H9 (cell line): ENCODE measurements at regions not wholly inside any gene's neighbourhood (a gene's known extent, or its start where the extent isn't known, plus 50 kb on each side); places are given as distances from the start of the nearest gene placed in this dataset.

ENCODE experiments used
- DNase-seq: peaks from one replicate; pipeline ENCODE4 v3.0.0-alpha.2; 2017
- H2AFZ ChIP-seq: one replicate; pipeline ENCODE4 v1.6.1; 2013; ENCODE audit warnings: mild to moderate bottlenecking, low read length, control low read depth, moderate library complexity
- H2AK5ac ChIP-seq: 2 replicates; pipeline ENCODE4 v1.6.1; 2013; ENCODE audit warnings: low read length, control low read depth, mixed read lengths; ENCODE audit not compliant: insufficient read length
- H2BK120ac ChIP-seq: one replicate; pipeline ENCODE4 v1.6.1; 2013; ENCODE audit warnings: low read depth, mild to moderate bottlenecking, low read length, control low read depth, inconsistent platforms; ENCODE audit not compliant: poor library complexity, severe bottlenecking
- H2BK12ac ChIP-seq: 2 replicates; pipeline ENCODE4 v1.6.1; 2013; ENCODE audit warnings: low read length, control low read depth, mixed read lengths, low read depth; ENCODE audit not compliant: insufficient read length
- H2BK15ac ChIP-seq: 2 replicates; pipeline ENCODE4 v1.6.1; 2013; ENCODE audit warnings: low read depth, low read length, control low read depth
- H2BK20ac ChIP-seq: one replicate; pipeline ENCODE4 v1.6.1; 2013; ENCODE audit warnings: low read depth, mild to moderate bottlenecking, low read length, control low read depth, inconsistent platforms; ENCODE audit not compliant: poor library complexity, severe bottlenecking
- H2BK5ac ChIP-seq: 2 replicates; pipeline ENCODE4 v1.6.1; 2013; ENCODE audit warnings: low read length, control low read depth, mixed read lengths; ENCODE audit not compliant: insufficient read length
- H3K14ac ChIP-seq: 2 replicates; pipeline ENCODE4 v1.6.1; 2013; ENCODE audit warnings: low read length, control low read depth; ENCODE audit not compliant: insufficient read depth
- H3K18ac ChIP-seq: 2 replicates; pipeline ENCODE4 v1.6.1; 2013; ENCODE audit warnings: low read depth, mild to moderate bottlenecking, mixed read lengths, low read length, control low read depth; ENCODE audit not compliant: insufficient read length
- H3K23ac ChIP-seq: 2 replicates; pipeline ENCODE4 v1.6.1; 2013; ENCODE audit warnings: low read length, control low read depth, mixed read lengths, low read depth; ENCODE audit not compliant: insufficient read length
- H3K23me2 ChIP-seq: 2 replicates; pipeline ENCODE4 v1.6.1; 2013; ENCODE audit warnings: low read depth, mild to moderate bottlenecking, mixed read lengths, low read length, control low read depth; ENCODE audit not compliant: insufficient read length, poor library complexity, severe bottlenecking
- H3K27ac ChIP-seq: 2 replicates; pipeline ENCODE4 v1.5.1; 2013; ENCODE audit warnings: low read length, control low read depth, mixed read lengths, low read depth; ENCODE audit not compliant: insufficient read length
- H3K27me3 ChIP-seq: 2 replicates; pipeline ENCODE4 v1.6.1; 2013; ENCODE audit warnings: low read length, control low read depth, inconsistent platforms; ENCODE audit not compliant: insufficient read depth
- H3K4ac ChIP-seq: 2 replicates; pipeline ENCODE4 v1.6.1; 2013; ENCODE audit warnings: low read depth, mild to moderate bottlenecking, control low read depth, inconsistent platforms, low read length, moderate library complexity
- H3K4me1 ChIP-seq: 2 replicates; pipeline ENCODE4 v1.6.1; 2013; ENCODE audit warnings: low read length, control low read depth, inconsistent platforms; ENCODE audit not compliant: insufficient read depth
- H3K4me2 ChIP-seq: 2 replicates; pipeline ENCODE4 v1.6.1; 2013; ENCODE audit warnings: low read length, control low read depth, mixed read lengths; ENCODE audit not compliant: insufficient read length, insufficient read depth
- H3K56ac ChIP-seq: 2 replicates; pipeline ENCODE4 v1.6.1; 2013; ENCODE audit warnings: low read depth, mild to moderate bottlenecking, mixed read lengths, low read length, control low read depth; ENCODE audit not compliant: insufficient read length
- H3K79me1 ChIP-seq: 2 replicates; pipeline ENCODE4 v1.6.1; 2013; ENCODE audit warnings: low read depth, mild to moderate bottlenecking, moderate library complexity, low read length, control low read depth, inconsistent platforms; ENCODE audit not compliant: insufficient read depth, poor library complexity, severe bottlenecking
- H3K79me2 ChIP-seq: 2 replicates; pipeline ENCODE4 v1.6.1; 2013; ENCODE audit warnings: low read length, control low read depth, inconsistent platforms; ENCODE audit not compliant: insufficient read depth
- H3K9ac ChIP-seq: 2 replicates; pipeline ENCODE4 v1.6.1; 2013; ENCODE audit warnings: low read length, control low read depth, mixed read lengths; ENCODE audit not compliant: insufficient read length; ENCODE audit errors: extremely low read depth
- H3K9me3 ChIP-seq: one replicate; pipeline ENCODE4 v1.6.1; 2013; ENCODE audit warnings: low read depth, low read length, inconsistent platforms; ENCODE audit not compliant: control insufficient read depth
- H3T11ph ChIP-seq: one replicate; pipeline ENCODE4 v1.6.1; 2013; ENCODE audit warnings: mild to moderate bottlenecking, low read length, control low read depth, inconsistent platforms
- H4K20me1 ChIP-seq: one replicate; pipeline ENCODE4 v1.6.1; 2013; ENCODE audit not compliant: control insufficient read depth, insufficient read length, insufficient read depth
- H4K5ac ChIP-seq: 2 replicates; pipeline ENCODE4 v1.6.1; 2013; ENCODE audit warnings: low read depth, mild to moderate bottlenecking, mixed read lengths, low read length, control low read depth; ENCODE audit not compliant: insufficient read length
- H4K8ac ChIP-seq: replicated peaks from 2 replicates; pipeline ENCODE4 v1.6.1; 2013; ENCODE audit warnings: low read length, control low read depth, mixed read lengths, low read depth; ENCODE audit not compliant: insufficient read length
- H4K91ac ChIP-seq: 2 replicates; pipeline ENCODE4 v1.6.1; 2013; ENCODE audit warnings: low read depth, mild to moderate bottlenecking, moderate library complexity, mixed read lengths, low read length, control low read depth; ENCODE audit not compliant: insufficient read length
- H3K27ac Mint-ChIP-seq, 3 experiments: 2 replicates in 2 of 3; 3 replicates in 1 of 3; pipeline ENCODE4 v1.8.0; 2020 to 2021; ENCODE audit warnings: mixed read lengths in 3 of 3, mild to moderate bottlenecking in 1 of 3, moderate library complexity in 1 of 3
- H3K27me3 Mint-ChIP-seq: 2 replicates; pipeline ENCODE4 v1.8.0; 2021; ENCODE audit warnings: low read depth, mild to moderate bottlenecking, moderate library complexity, mixed read lengths
- H3K36me3 Mint-ChIP-seq, 3 experiments: 2 replicates in 2 of 3; 3 replicates in 1 of 3; pipeline ENCODE4 v1.8.0; 2020 to 2021; ENCODE audit warnings: low read depth in 3 of 3, mixed read lengths in 3 of 3; ENCODE audit not compliant: insufficient read depth in 1 of 3
- H3K4me1 Mint-ChIP-seq, 2 experiments: 2 replicates each; pipeline ENCODE4 v1.8.0; 2020; ENCODE audit warnings: mixed read lengths in 2 of 2
- H3K4me3 Mint-ChIP-seq, 2 experiments: 2 replicates in 1 of 2; 3 replicates in 1 of 2; pipeline ENCODE4 v1.8.0; 2020 to 2021; ENCODE audit warnings: mild to moderate bottlenecking in 2 of 2, mixed read lengths in 2 of 2, moderate library complexity in 1 of 2
- H3K9me3 Mint-ChIP-seq, 2 experiments: 2 replicates in 1 of 2; 3 replicates in 1 of 2; pipeline ENCODE4 v1.8.0; 2020; ENCODE audit warnings: mild to moderate bottlenecking in 2 of 2, mixed read lengths in 2 of 2, moderate library complexity in 1 of 2
- CTCF ChIP-seq: fragments of 200-600 bp; sonication (generic); conservative IDR thresholded peaks from 3 replicates; pipeline ENCODE4 v1.8.0; 2021; ENCODE audit warnings: antibody characterized with exemption, mild to moderate bottlenecking
- WGBS: extraction: QIAGEN DNeasy Blood & Tissue Kit; methylation state at CpG from one replicate; pipeline ENCODE4 v1.1.7; 2013; ENCODE audit warnings: missing lambda C conversion rate, low lambda C conversion rate, mixed read lengths; ENCODE audit not compliant: insufficient read length; ENCODE audit errors: extremely low coverage; 5-methylcytosine and 5-hydroxymethylcytosine counted together

GRCh38 chr6:105981002-105981887 lies 104.9 kb upstream of the PRDM1 start:
- peaks cover 83% of the 10 kb centered on the region for H3K27me3 Mint-ChIP-seq
- Histone ChIP-seq H4K8ac (no peak overlapping the region), H3K9me3 (no peaks in the 10 kb centered on the region), H3K4ac (no peak overlapping the region), H2AFZ (no peak overlapping the region), H3K23me2 (peaks cover 15% of the 10 kb centered on the region), H2BK12ac (no peak overlapping the region), H2BK15ac (no peak overlapping the region), H3K27me3 (peaks cover 45% of the 10 kb centered on the region), H2BK120ac (no peak overlapping the region), H2BK5ac (no peak overlapping the region), H3K56ac (no peak overlapping the region), H3K27ac (no peak overlapping the region), H2AK5ac (no peak overlapping the region), H3K14ac (no peak overlapping the region; the same call in 1 of the 2 replicates), H4K5ac (no peak overlapping the region), H2BK20ac (no peak overlapping the region), H3K9ac (no peak overlapping the region), H3K79me1 (no peaks in the 10 kb centered on the region), H3K4me1 (peaks cover 3% of the 10 kb centered on the region; the same call in 1 of the 2 replicates), H3K4me2 (peak overlapping the region; percentile 46), H3K23ac (no peak overlapping the region), H3K18ac (no peak overlapping the region), H4K20me1 (no peaks in the 10 kb centered on the region), H4K91ac (no peak overlapping the region), H3K79me2 (no peaks in the 10 kb centered on the region), H3T11ph (no peak overlapping the region)
- no peak for TF ChIP-seq CTCF
- H3K27ac Mint-ChIP-seq = no peak overlapping the region
- H3K4me3 Mint-ChIP-seq = peak overlapping the region; percentile 67 to 74
- peaks cover 0 to 4% (median 0%) of the 10 kb centered on the region in 3 experiments; a peak in 3 of 7 replicates for H3K36me3 Mint-ChIP-seq
- peak; percentile 48 for DNase-seq
- H3K4me1 Mint-ChIP-seq = peaks cover 9 to 20% of the 10 kb centered on the region in 2 experiments
- H3K9me3 Mint-ChIP-seq = peaks cover 0 to 6% of the 10 kb centered on the region in 2 experiments; a peak in 4 of 5 replicates
- WGBS = no CpG with 5 or more reads among the region's 62 CpGs
